AG10803 (cell line): ENCODE measurements at regions not wholly inside any gene's neighbourhood (a gene's known extent, or its start where the extent isn't known, plus 50 kb on each side); places are given as distances from the start of the nearest gene placed in this dataset.

Experiments
- DNase-seq: peaks from one replicate; pipeline ENCODE4 v3.0.0; 2010; ENCODE audit warnings: low read depth
- H3K4me3 ChIP-seq: 2 replicates; pipeline ENCODE4 v1.5.1; 2011; ENCODE audit warnings: mild to moderate bottlenecking, low read length, control low read depth
- CTCF ChIP-seq: conservative IDR thresholded peaks from 2 replicates; pipeline ENCODE4 v1.5.1; 2011; ENCODE audit warnings: mild to moderate bottlenecking, low read length, control low read depth, inconsistent platforms

- no peak overlapping the region for H3K4me3 ChIP-seq
- peak; percentile 76 for DNase-seq
- no peak for TF ChIP-seq CTCF
These were observed 238.6 kb upstream of the DDHD1 start for GRCh38 chr14:53391631-53392285.

- no peak for TF ChIP-seq CTCF
- no peak overlapping the region for H3K4me3 ChIP-seq
- DNase-seq: peak; percentile 83
These were observed 238.0 kb upstream of the DDHD1 start for GRCh38 chr14:53391156-53391555.

- H3K4me3 ChIP-seq: no peak overlapping the region
- no peak for TF ChIP-seq CTCF
- DNase-seq: no peak
These were observed 236.9 kb upstream of the DDHD1 start for GRCh38 chr14:53390008-53390407.

- DNase-seq: peak; percentile 25
- no peak overlapping the region for H3K4me3 ChIP-seq
- no peak for TF ChIP-seq CTCF
These were observed 236.1 kb upstream of the DDHD1 start for GRCh38 chr14:53389202-53389601.

- no peak for TF ChIP-seq CTCF
- no peak overlapping the region for H3K4me3 ChIP-seq
- DNase-seq: no peak
These were observed 233.2 kb upstream of the DDHD1 start for GRCh38 chr14:53386362-53386761.

GRCh38 chr14:53384536-53384935 lies 231.4 kb upstream of the DDHD1 start:
- no peak for DNase-seq
- H3K4me3 ChIP-seq: no peak overlapping the region
- no peak for TF ChIP-seq CTCF

GRCh38 chr14:53384073-53384472 lies 230.9 kb upstream of the DDHD1 start:
- no peak for DNase-seq

More at GRCh38 chr14:53384073-53384472, 230.9 kb upstream of the DDHD1 start:
- no peak for TF ChIP-seq CTCF
- no peak overlapping the region for H3K4me3 ChIP-seq
